ENCODE measurements at regions not wholly inside any gene's neighbourhood (a gene's known extent, or its start where the extent isn't known, plus 50 kb on each side); places are given as distances from the start of the nearest gene placed in this dataset.

DNA sequence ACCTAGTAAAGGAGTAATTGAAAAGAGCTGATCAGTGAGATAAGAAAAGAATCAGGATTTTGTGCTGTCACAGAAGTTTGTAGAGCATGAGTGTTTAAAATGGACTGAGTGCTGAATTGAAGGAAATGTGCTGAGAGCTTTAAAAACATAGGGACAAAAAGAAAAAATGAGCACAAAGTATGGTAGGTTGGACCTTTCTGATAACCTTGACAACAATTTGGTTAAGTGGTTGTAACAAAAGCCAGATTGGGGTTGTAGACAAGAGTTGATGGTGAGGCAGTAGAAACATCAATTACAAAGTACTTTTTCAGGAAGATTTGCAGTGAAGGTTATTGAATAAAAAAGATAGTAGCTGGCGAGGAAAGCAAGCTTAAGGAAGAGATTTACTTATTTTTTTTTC, 674.7 kb upstream of the KIF2B start:
- no peak for DNase-seq

DNA sequence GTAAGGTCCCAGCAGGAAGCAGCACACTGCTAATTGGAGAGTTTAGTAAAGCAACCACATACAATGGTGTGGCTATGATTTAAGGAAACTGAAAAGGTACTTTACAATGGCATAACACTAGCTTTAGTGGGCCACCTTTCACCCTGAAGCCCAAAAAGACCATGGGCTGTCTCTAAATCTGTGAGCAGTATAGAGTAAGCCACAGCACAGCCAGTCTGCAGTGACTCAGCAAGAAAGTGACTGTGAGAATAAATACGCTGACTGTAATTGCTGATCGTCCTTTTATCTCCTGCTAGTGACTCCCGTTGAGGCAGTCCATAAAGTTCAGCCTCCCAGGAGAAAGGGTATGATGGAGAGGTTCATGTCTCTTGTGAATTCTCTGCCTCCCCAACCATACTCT, 679.8 kb upstream of the KIF2B start:
- peak in 1 of 2 experiments; percentile 2 for DNase-seq

DNA sequence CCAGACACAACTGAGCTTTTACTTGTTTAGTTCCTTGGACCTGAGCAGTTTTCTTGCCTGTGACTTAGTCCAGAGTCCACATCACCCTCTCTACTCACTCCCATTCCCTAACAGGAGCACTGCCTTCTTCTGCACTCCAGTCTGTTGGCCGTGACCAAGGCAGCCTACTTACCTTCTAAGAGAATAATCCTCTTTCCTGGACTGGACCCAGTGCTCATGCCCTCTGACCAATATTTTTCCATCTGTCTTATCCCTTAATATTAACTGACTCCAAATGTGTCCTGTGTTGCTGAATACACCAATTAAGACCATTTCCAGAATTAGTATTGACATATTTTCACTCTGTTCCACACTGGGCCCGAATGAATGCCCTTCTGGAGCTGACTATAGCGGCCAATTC, 681.0 kb upstream of the KIF2B start:
- no peak for DNase-seq

GRCh38 chr17:53141280-53141679, 681.4 kb upstream of the KIF2B start:
- DNase-seq: no peak

DNA sequence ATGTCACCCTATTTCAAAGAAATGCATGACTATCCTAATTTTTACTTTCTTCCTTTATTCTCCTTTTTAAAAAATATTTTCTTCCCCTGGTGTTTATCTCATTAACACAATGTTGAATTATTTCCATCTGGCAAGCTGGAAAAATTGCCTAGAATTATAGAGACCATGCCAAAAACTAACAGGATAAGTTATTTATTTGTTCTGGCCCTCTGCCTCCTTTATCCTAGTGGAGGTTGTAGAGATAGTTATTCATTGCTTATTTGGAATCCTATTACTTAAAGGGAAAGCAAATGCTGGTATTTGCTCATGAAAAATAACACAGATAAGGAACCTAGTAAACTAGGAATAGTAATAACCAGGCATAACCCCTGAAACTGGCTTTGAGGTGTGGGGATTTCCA, 684.9 kb upstream of the KIF2B start:
- DNase-seq: no peak

DNA sequence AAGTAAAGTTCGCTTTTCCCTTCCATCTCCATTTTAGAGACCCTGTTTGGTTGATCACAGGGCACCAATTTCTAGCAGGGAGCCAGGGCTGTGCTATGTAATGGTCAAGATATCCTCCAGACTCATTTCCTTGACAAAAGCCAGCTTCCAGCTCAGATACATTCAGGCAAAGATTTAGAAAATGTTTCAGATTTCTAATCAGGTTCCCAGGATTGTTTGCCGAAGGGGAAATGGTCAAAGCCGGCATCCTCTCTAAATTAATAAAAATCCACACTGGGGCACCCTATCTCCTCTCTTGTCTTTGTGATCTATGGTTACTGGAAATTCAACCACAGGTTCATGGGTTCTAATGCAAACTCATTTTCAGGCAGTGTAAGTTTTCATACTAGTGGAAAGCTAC, 686.8 kb upstream of the KIF2B start:
- no peak for DNase-seq

GRCh38 chr17:53134548-53134947, 688.2 kb upstream of the KIF2B start:
- no peak for DNase-seq

- DNase-seq: no peak
Observed at GRCh38 chr17:53133876-53134275, 688.9 kb upstream of the KIF2B start.

DNA sequence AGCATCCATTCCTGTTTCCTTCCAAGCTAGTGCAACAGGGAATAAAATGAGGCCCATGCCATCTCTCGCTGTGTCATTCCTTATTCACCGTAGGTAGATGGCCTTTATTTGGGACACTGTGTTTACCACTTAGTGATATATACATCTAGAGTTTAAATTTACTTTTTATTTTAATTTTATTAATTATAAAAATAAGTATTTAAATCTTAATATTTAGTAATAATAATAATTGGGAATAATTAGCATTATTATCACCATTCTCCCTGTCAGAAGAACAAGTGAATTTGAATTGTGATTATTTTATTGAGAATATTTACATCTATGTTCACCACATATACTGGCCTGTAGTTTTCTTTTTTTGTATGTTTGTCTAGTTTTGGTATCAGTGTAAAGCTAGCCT, 692.9 kb upstream of the KIF2B start:
- DNase-seq: no peak

DNA sequence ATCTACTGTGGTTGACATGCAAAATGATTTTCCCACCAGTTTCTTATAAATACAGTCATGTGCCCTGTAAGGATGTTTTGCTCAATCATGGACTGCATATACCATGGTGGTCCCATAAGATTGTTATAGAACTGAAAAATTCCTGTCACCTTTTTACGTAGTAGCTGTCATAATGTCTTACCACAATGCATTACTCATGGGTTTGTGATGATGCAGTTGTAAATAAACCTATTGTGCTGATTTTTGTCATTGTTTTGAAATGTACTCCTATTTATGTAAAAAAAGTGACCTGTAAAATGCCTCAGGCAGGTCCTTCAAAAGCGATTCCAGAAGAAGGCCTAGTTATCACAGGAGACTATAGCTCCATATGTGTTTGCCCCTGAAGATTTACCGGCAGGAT, 695.4 kb upstream of the KIF2B start:
- no peak for DNase-seq

DNA sequence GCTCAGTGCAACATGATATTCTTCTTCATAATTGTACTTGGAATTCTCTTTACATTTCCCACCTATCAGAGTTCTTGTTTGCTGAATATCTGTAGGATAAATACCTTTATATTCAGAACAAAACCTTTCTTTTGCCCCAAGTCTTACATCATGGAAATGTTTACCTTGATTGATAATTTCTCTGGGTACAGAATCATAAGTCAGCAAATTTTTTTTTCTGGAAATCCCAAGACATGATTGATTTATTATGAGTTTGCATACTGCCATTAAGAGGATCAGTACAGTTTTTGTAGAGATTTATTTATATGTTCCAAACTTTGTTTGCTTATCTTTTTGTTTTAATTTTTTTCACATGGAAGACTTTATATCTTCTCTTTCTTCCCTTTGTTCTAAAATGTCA, 699.8 kb upstream of the KIF2B start:
- no peak for DNase-seq

GRCh38 chr17:53119773-53120172, 703.0 kb upstream of the KIF2B start:
- DNase-seq: no peak

DNA sequence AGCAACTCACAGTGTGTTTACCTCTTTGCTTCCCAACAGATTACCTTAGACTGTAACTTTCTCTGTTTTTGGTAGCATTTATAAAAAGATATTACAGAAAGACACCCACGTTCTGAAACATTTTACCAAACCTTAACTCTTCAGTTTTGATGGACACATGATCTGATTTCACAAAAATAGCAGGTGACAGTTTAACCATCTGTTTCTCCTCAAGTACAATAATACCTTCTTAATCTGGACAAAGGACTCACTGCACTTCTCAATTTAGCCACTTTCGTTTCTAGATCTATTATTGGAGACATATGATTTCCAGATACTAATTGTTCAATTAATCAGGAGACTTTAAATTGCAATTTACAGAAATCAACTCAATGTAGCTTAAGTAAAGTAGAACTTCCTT, 703.8 kb upstream of the KIF2B start:
- DNase-seq: no peak

DNA sequence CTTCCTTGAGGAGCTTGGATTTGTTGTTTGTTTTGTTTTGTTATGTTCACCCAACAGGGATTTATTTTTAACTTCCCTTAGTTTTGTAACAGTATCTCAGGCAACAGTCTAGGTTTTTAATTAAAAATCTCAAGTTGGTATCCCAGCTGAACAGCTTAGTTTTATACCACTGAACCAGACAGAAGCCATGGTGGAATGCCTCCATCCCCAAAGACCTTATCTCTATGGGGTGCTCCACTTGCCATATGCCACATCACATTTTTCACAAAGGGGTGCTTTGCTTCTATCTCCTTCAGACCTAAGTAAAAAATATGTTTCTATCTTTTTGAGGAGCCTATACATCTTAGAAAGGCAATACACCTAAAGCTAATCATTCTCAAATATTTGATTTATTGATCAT, 715.8 kb upstream of the KIF2B start:
- DNase-seq: no peak

DNA sequence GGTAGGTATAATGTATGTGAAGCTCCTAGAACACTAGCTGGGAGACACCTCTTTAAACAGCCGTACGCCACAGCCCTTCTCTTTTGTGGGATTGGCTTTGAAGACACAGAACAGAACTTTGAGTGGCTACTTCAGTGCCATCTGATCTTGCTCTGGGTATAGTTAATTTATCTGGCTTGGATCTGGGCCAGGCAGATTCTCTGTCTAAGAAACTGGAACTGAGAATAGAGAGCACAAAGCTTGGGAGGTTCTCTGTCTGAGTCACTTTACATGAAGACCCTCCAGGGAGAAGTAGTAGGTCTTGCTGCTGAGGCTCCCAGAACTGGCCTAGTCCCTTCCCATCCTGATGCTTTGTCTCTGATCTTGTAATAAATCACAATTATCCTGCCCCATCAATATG, 721.0 kb upstream of the KIF2B start:
- no peak for DNase-seq

- DNase-seq: no peak
Observed at GRCh38 chr17:53100126-53100525, 722.6 kb upstream of the KIF2B start.

DNA sequence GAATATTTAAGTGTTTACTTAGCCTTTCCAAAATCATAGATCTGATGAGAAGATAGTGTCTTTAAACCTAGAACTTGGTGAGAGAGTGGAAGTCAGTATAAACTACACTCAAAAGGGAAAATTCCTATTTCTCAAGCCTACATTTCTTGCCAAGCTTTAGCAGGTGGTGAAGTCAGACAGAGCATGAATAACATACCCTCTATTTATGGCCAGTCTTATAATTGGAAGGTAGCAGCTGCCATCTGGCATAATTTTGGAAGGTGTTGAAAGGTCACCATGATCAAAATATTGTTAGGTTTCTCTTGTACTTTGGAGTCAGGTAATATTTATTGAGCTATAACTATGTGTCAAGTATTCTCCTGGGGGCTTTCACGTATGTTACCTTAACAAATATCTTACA, 729.3 kb upstream of the KIF2B start:
- DNase-seq: no peak

DNA sequence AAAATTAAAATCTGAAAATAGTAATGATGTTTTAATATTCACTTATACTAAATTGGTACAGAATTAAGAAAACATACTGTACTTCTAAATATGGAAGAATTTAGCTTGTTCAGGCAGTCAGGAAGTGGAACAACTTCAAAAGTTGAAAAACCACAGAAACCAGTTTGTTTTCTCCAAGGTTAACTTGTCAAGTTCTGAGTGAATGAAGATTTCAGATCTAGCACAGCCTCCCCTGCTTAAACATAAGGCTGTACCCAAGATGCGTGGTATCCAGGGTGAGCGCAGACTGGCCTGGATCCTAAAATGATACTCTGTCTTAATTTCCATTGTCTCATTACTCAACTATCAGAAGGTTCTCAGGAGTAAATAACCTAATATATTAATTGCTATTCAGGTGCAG, 730.7 kb upstream of the KIF2B start:
- DNase-seq: no peak

GRCh38 chr17:53090770-53091169, 732.0 kb upstream of the KIF2B start:
- no peak for DNase-seq

DNA sequence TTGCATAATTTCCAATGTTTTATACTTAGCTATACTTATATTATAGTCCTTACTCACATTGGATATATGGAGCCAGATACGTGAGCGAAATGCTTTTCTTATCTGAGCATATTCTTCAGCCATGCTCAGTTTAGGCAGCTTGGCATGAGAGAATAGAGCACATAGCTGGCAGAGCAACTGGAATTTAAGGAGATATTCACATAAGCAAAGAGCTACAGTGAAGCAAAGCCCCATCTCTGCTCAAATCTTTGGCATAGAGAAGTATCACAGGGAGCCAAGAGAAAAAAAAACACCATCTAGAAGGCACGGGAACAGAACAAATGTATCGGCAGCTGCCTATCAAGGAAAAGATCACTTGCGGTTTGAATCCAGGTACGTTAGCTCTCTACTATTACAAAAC, 734.2 kb upstream of the KIF2B start:
- no peak for DNase-seq

DNA sequence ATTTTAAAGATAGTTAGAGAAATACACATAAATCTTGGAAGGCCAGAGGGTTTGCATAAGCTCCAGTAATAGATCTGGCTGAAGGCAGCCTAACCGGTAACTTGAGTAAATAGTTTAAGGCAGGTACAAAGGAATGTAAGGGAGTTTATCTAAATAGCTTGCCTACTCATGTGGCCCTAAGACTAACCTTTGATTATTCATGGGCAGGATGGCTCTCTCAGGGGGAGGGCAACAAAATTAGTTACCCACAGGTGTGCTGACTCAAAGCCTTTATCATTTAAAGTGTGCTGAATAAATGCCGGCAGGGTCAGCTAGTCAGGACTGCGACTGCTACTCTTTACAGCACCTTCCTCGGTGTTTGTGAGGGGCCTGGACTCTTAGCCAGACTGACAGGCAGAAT, 761.3 kb upstream of the KIF2B start:
- no peak for DNase-seq

GRCh38 chr17:53058031-53058430, 764.7 kb upstream of the KIF2B start:
- no peak for DNase-seq

GRCh38 chr17:53046781-53047180, 775.9 kb upstream of the KIF2B start:
- no peak for DNase-seq

DNA sequence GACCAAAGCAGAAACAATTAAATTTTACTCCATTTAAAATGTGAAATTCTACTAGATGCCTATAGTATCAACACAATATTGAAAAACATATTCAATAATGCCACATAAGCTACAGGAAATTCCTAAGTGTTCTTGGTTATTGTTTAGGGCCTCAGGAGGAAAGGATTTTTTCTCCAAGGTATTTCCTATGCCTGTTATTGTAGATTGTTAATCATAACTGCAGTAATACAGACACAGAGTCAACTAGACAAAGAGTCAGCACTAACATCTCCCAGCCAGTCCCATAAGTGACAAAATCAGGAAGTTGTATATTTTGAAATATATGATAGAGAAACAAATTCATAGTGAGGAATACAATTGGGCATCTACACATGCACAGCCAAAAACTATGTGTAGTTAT, 782.7 kb upstream of the KIF2B start:
- no peak for DNase-seq

- no peak for DNase-seq
Observed at GRCh38 chr17:53033297-53033696, 789.4 kb upstream of the KIF2B start.

- no peak for DNase-seq
Observed at GRCh38 chr17:53032861-53033271, 789.9 kb upstream of the KIF2B start.

Measured in NCI-H1930 (cell line).